NCI-H2196 treated with DMSO at 0.1 percent for 48 hours (cell line): ENCODE measurements at regions not wholly inside any gene's neighbourhood (a gene's known extent, or its start where the extent isn't known, plus 50 kb on each side); places are given as distances from the start of the nearest gene placed in this dataset.
"Not testable (repeated sequence)": the region's sequence is repeated elsewhere in the genome, so short reads cannot be mapped to it uniquely, and the experiment has no call there.

Experiments used
- DNase-seq: peaks from one replicate; lab custom pipeline; 2025; ENCODE audit not compliant: unreplicated experiment; lab: John Stamatoyannopoulos, UW

- DNase-seq = no peak
Measured at GRCh38 chr9:6105738-6106137, 90.3 kb upstream of the RANBP6 start.

- DNase-seq = not testable (repeated sequence)
Measured at GRCh38 chr9:6104406-6104805, 89.0 kb upstream of the RANBP6 start.

- DNase-seq = not testable (repeated sequence)
Measured at GRCh38 chr9:6103911-6104310, 88.5 kb upstream of the RANBP6 start.

GRCh38 chr9:6102336-6102987 lies 87.0 kb upstream of the RANBP6 start:
- not testable (repeated sequence) for DNase-seq

- not testable (repeated sequence) for DNase-seq
Measured at GRCh38 chr9:6101725-6102124, 86.3 kb upstream of the RANBP6 start.

- DNase-seq = not testable (repeated sequence)
Measured at GRCh38 chr9:6099346-6099745, 83.9 kb upstream of the RANBP6 start.

GRCh38 chr9:6098431-6098830 lies 83.0 kb upstream of the RANBP6 start:
- DNase-seq = no peak

- no peak for DNase-seq
Measured at GRCh38 chr9:6096821-6097220, 81.4 kb upstream of the RANBP6 start.

- DNase-seq = no peak
Measured at GRCh38 chr9:6090277-6091210, 75.1 kb upstream of the RANBP6 start.

GRCh38 chr9:6089300-6089699 lies 73.9 kb upstream of the RANBP6 start:
- DNase-seq = no peak

- no peak for DNase-seq
Measured at GRCh38 chr9:6086006-6086655, 70.7 kb upstream of the RANBP6 start.

GRCh38 chr9:6080154-6080716 lies 64.8 kb upstream of the RANBP6 start:
- peak; percentile 95 for DNase-seq

GRCh38 chr9:6079386-6079785 lies 64.0 kb upstream of the RANBP6 start:
- no peak for DNase-seq

GRCh38 chr9:6078382-6079105 lies 63.1 kb upstream of the RANBP6 start:
- no peak for DNase-seq

- DNase-seq = no peak
Measured at GRCh38 chr9:6076851-6077250, 61.4 kb upstream of the RANBP6 start.

- no peak for DNase-seq
Measured at GRCh38 chr9:6073731-6074130, 58.3 kb upstream of the RANBP6 start.

- no peak for DNase-seq
Measured at GRCh38 chr9:6072865-6073264, 57.4 kb upstream of the RANBP6 start.

- DNase-seq = no peak
Measured at GRCh38 chr9:6072453-6072852, 57.0 kb upstream of the RANBP6 start.

GRCh38 chr9:6068983-6069382 lies 53.6 kb upstream of the RANBP6 start:
- DNase-seq = no peak

GRCh38 chr9:6067426-6067825 lies 52.0 kb upstream of the RANBP6 start:
- DNase-seq = no peak
